Suprapubic skin (tissue), 4 donors: ENCODE measurements at regions not wholly inside any gene's neighbourhood (a gene's known extent, or its start where the extent isn't known, plus 50 kb on each side); places are given as distances from the start of the nearest gene placed in this dataset.

Experiments used
- POLR2A ChIP-seq, 2 donors: fragments of 450-650 bp; IDR thresholded peaks; one replicate each; pipeline ENCODE4 v1.6.1; 2017; ENCODE audit warnings: antibody characterized with exemption in 2 of 2, mild to moderate bottlenecking in 2 of 2, moderate library complexity in 2 of 2
- POLR2AphosphoS5 ChIP-seq, 3 donors: sonication (generic); formaldehyde crosslinking; IDR thresholded peaks; one replicate each; pipeline ENCODE4 v1.6.1; 2017; ENCODE audit warnings: antibody characterized with exemption in 3 of 3
- TF ChIP-seq, protein P1 (sequence below), 2 donors: fragments of 200-600 bp in 1 of 2; fragments of 450-650 bp in 1 of 2; sonication (generic) in 1 of 2; IDR thresholded peaks; one replicate each; pipeline ENCODE4 v1.5.1; 2016 to 2019; ENCODE audit warnings: antibody characterized with exemption in 2 of 2, mild to moderate bottlenecking in 1 of 2, moderate library complexity in 1 of 2

DNA sequence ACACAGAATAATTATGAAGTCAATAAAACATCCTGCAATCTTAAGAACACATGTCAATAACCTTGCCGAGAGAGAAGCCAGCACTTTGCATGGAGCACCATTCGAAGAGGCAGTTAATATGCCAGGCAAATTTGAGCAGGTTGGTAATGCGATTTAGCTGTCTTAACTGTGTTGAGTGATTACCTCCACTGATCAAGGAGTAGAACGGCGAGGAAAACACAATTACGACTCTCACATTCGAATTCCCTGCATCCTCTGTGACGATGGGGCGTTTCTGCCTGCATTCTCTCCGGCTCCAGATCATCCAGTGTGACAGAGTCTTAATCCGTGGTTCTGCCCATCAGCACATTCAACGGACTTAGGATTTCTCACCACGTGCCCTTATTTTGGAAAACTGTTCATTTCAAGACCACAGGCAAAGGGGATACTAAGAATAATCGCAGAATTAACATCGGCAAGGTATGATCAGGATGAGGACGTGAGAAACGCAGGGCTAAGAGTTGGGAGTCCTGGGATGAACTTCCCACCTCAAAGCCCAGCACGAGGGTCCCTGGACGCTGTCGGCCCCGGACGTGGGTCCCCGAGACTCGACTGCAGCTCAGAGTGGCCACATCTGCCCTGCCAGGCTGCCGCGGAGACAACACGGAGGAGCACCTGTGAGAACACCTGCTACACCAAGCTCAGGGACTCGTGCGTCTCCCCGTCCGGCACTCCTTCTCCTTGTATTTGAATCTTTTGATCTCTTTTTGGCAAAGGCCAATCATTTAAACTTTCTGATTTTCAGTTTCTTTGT is 499.2 kb upstream of the SALL3 start:
- TF ChIP-seq, protein P1, sequence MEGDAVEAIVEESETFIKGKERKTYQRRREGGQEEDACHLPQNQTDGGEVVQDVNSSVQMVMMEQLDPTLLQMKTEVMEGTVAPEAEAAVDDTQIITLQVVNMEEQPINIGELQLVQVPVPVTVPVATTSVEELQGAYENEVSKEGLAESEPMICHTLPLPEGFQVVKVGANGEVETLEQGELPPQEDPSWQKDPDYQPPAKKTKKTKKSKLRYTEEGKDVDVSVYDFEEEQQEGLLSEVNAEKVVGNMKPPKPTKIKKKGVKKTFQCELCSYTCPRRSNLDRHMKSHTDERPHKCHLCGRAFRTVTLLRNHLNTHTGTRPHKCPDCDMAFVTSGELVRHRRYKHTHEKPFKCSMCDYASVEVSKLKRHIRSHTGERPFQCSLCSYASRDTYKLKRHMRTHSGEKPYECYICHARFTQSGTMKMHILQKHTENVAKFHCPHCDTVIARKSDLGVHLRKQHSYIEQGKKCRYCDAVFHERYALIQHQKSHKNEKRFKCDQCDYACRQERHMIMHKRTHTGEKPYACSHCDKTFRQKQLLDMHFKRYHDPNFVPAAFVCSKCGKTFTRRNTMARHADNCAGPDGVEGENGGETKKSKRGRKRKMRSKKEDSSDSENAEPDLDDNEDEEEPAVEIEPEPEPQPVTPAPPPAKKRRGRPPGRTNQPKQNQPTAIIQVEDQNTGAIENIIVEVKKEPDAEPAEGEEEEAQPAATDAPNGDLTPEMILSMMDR (IDR thresholded peaks at IDR 0.05) = no peak
- TF ChIP-seq POLR2A (IDR thresholded peaks at IDR 0.05) = no peak
- TF ChIP-seq POLR2AphosphoS5 (IDR thresholded peaks at IDR 0.05) = no peak
